ENCODE measurements at regions not wholly inside any gene's neighbourhood (a gene's known extent, or its start where the extent isn't known, plus 50 kb on each side); places are given as distances from the start of the nearest gene placed in this dataset.

- Histone ChIP-seq H3K9me2 (ENCODE audit: insufficient read depth) (no peaks in the 10 kb centered on the region), H3K9ac (no peak overlapping the region), H3K79me2 (ENCODE audit: insufficient read depth) (no peaks in the 10 kb centered on the region), H3K4me1 (ENCODE audit: insufficient read depth) (peaks cover 8% of the 10 kb centered on the region), H3F3A (ENCODE audit: insufficient read depth) (no peaks in the 10 kb centered on the region), H3K9me3 (ENCODE audit: low read depth) (no peaks in the 10 kb centered on the region), H3K27me3 (replicated peaks; ENCODE audit: insufficient read depth) (no peaks in the 10 kb centered on the region), H3K36me3 (ENCODE audit: low read depth) (no peaks in the 10 kb centered on the region), H2AFZ (no peak overlapping the region), H4K20me1 (ENCODE audit: insufficient read depth) (no peaks in the 10 kb centered on the region), H3K4me3 (no peak overlapping the region), H3K27ac (no peak overlapping the region), H3K4me2 (ENCODE audit: unreplicated experiment) (no peak overlapping the region)
- no peak for DNase-seq
- WGBS, 2 experiments (ENCODE audit: low coverage in 1 of 2, low lambda C conversion rate in 2 of 2, missing lambda C conversion rate in 2 of 2), result 72 to 76% methylated on average over 4 of the region's 4 CpGs
- in situ Hi-C loops (cut with MboI), result no loop called here
- TF ChIP-seq EZH2phosphoT487 (IDR thresholded peaks at IDR 0.05; ENCODE audit: insufficient read depth, low read depth) (no peak), EZH2 (IDR thresholded peaks at IDR 0.05; ENCODE audit: insufficient read depth, poor library complexity, severe bottlenecking) (no peak)
Observed at GRCh38 chr6:155887421-155887820, 431.8 kb upstream of the NOX3 start.

- H3K9me2 ChIP-seq (ENCODE audit: insufficient read depth), result no peaks in the 10 kb centered on the region
- no peak overlapping the region for H2AFZ ChIP-seq
- no peak overlapping the region for H3K27ac ChIP-seq
- H3K4me1 ChIP-seq (ENCODE audit: insufficient read depth), result peaks cover 19% of the 10 kb centered on the region
- H4K20me1 ChIP-seq (ENCODE audit: insufficient read depth), result no peaks in the 10 kb centered on the region
- no peaks in the 10 kb centered on the region for H3K27me3 ChIP-seq (replicated peaks; ENCODE audit: insufficient read depth)
- no peak overlapping the region for H3K9ac ChIP-seq
- TF ChIP-seq EZH2phosphoT487 (IDR thresholded peaks at IDR 0.05; ENCODE audit: insufficient read depth, low read depth), result no peak
- no peak for TF ChIP-seq EZH2 (IDR thresholded peaks at IDR 0.05; ENCODE audit: insufficient read depth, poor library complexity, severe bottlenecking)
- in situ Hi-C loops (cut with MboI), result no loop called here
- H3K4me2 ChIP-seq (ENCODE audit: unreplicated experiment), result no peak overlapping the region
- H3F3A ChIP-seq (ENCODE audit: insufficient read depth), result no peaks in the 10 kb centered on the region
- no peak overlapping the region for H3K4me3 ChIP-seq
- H3K79me2 ChIP-seq (ENCODE audit: insufficient read depth), result no peaks in the 10 kb centered on the region
- H3K36me3 ChIP-seq (ENCODE audit: low read depth), result no peaks in the 10 kb centered on the region
- DNase-seq, result peak; percentile 14
- no peaks in the 10 kb centered on the region for H3K9me3 ChIP-seq (ENCODE audit: low read depth)
- 7 to 10% methylated on average over 3 of the region's 3 CpGs for whole genome bisulfite sequencing, 2 experiments (ENCODE audit: low coverage in 1 of 2, low lambda C conversion rate in 2 of 2, missing lambda C conversion rate in 2 of 2)
Observed at GRCh38 chr6:155883741-155884140, 428.1 kb upstream of the NOX3 start.

- H3K27ac ChIP-seq, result no peak overlapping the region
- no peaks in the 10 kb centered on the region for H4K20me1 ChIP-seq (ENCODE audit: insufficient read depth)
- in situ Hi-C loops (cut with MboI), result no loop called here
- no peaks in the 10 kb centered on the region for H3K79me2 ChIP-seq (ENCODE audit: insufficient read depth)
- H3K27me3 ChIP-seq (replicated peaks; ENCODE audit: insufficient read depth), result no peaks in the 10 kb centered on the region
- H3K9me3 ChIP-seq (ENCODE audit: low read depth), result no peaks in the 10 kb centered on the region
- H3K4me2 ChIP-seq (ENCODE audit: unreplicated experiment), result no peak overlapping the region
- no peak for DNase-seq
- H3K9ac ChIP-seq, result no peak overlapping the region
- H3K4me3 ChIP-seq, result no peak overlapping the region
- no peak for TF ChIP-seq EZH2phosphoT487 (IDR thresholded peaks at IDR 0.05; ENCODE audit: insufficient read depth, low read depth)
- TF ChIP-seq EZH2 (IDR thresholded peaks at IDR 0.05; ENCODE audit: insufficient read depth, poor library complexity, severe bottlenecking), result no peak
- H3K9me2 ChIP-seq (ENCODE audit: insufficient read depth), result no peaks in the 10 kb centered on the region
- no peak overlapping the region for H2AFZ ChIP-seq
- no peaks in the 10 kb centered on the region for H3F3A ChIP-seq (ENCODE audit: insufficient read depth)
- no peaks in the 10 kb centered on the region for H3K36me3 ChIP-seq (ENCODE audit: low read depth)
- peaks cover 19% of the 10 kb centered on the region for H3K4me1 ChIP-seq (ENCODE audit: insufficient read depth)
Observed at GRCh38 chr6:155883334-155883731, 427.7 kb upstream of the NOX3 start.

DNA sequence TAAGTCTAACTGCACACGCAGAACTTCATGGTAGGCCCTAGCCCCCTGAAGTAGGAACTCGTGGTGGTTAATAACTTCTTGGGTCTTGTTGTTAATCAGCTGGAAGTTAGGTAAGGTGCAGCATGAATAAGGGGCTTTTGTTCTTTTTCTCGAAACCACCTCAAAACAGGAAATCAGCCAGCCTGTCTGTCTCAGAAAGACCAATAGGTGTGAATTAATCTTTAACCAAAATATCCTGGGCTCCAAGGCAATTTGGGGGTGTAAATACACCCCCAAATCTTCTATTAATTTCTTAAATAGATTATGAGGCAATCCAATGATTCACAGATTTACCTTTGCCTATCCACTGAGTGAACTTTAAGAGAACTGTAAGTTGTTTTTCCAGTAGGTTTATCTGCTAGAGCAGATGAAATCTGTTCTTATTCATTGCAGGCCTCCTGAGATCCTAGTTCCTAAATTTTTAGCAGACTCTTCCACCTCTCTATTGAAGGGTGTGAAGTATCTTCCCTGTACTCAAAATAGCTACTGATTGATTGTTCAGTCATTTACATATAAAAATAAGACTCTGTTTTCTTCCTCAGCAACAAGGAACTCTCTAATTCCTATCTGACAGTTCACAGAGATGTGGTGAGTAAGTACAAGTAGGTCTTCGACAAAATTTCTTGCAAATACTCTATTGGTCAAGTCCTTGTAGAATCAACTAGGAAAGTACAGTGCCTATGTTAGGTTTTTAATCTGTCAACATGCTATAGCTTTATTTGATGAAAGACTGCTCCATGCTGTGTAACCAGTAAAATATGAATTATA, 427.1 kb upstream of the NOX3 start:
- H3F3A ChIP-seq (ENCODE audit: insufficient read depth), result no peaks in the 10 kb centered on the region
- no peak overlapping the region for H3K9ac ChIP-seq
- H4K20me1 ChIP-seq (ENCODE audit: insufficient read depth), result no peaks in the 10 kb centered on the region
- H3K36me3 ChIP-seq (ENCODE audit: low read depth), result no peaks in the 10 kb centered on the region
- 58 to 69% methylated on average over 4 of the region's 4 CpGs for WGBS, 2 experiments (ENCODE audit: low coverage in 1 of 2, low lambda C conversion rate in 2 of 2, missing lambda C conversion rate in 2 of 2)
- H3K79me2 ChIP-seq (ENCODE audit: insufficient read depth), result no peaks in the 10 kb centered on the region
- no peaks in the 10 kb centered on the region for H3K27me3 ChIP-seq (replicated peaks; ENCODE audit: insufficient read depth)
- DNase-seq, result peak; percentile 9
- H3K4me1 ChIP-seq (ENCODE audit: insufficient read depth), result peaks cover 19% of the 10 kb centered on the region
- H3K27ac ChIP-seq, result no peak overlapping the region
- no peaks in the 10 kb centered on the region for H3K9me2 ChIP-seq (ENCODE audit: insufficient read depth)
- in situ Hi-C loops (cut with MboI), result no loop called here
- H3K4me2 ChIP-seq (ENCODE audit: unreplicated experiment), result no peak overlapping the region
- no peak overlapping the region for H3K4me3 ChIP-seq
- H2AFZ ChIP-seq, result no peak overlapping the region
- TF ChIP-seq EZH2 (IDR thresholded peaks at IDR 0.05; ENCODE audit: insufficient read depth, poor library complexity, severe bottlenecking) (no peak), EZH2phosphoT487 (IDR thresholded peaks at IDR 0.05; ENCODE audit: insufficient read depth, low read depth) (no peak)
- no peaks in the 10 kb centered on the region for H3K9me3 ChIP-seq (ENCODE audit: low read depth)

Measured in GM23248 (cell line).